AG08396 (cell line): ENCODE measurements at regions not wholly inside any gene's neighbourhood (a gene's known extent, or its start where the extent isn't known, plus 50 kb on each side); places are given as distances from the start of the nearest gene placed in this dataset.

ENCODE experiments used
- DNase-seq: peaks from one replicate; pipeline ENCODE4 v3.0.0; 2012; ENCODE audit warnings: low spot score, mixed read lengths

GRCh38 chr5:57839437-57840079 lies 356.9 kb upstream of the ACTBL2 start:
- no peak for DNase-seq

- DNase-seq, result no peak
Observed at GRCh38 chr5:57839025-57839424, 356.4 kb upstream of the ACTBL2 start.

GRCh38 chr5:57836921-57837320 lies 354.3 kb upstream of the ACTBL2 start:
- DNase-seq, result no peak

GRCh38 chr5:57836331-57836730 lies 353.7 kb upstream of the ACTBL2 start:
- no peak for DNase-seq

- DNase-seq, result no peak
Observed at GRCh38 chr5:57834829-57835608, 352.4 kb upstream of the ACTBL2 start.

GRCh38 chr5:57833489-57833888 lies 350.9 kb upstream of the ACTBL2 start:
- no peak for DNase-seq

- DNase-seq, result no peak
Observed at GRCh38 chr5:57832875-57833274, 350.3 kb upstream of the ACTBL2 start.

- no peak for DNase-seq
Observed at GRCh38 chr5:57831932-57832331, 349.3 kb upstream of the ACTBL2 start.

GRCh38 chr5:57831090-57831489 lies 348.5 kb upstream of the ACTBL2 start:
- DNase-seq, result no peak

GRCh38 chr5:57828221-57828620 lies 345.6 kb upstream of the ACTBL2 start:
- no peak for DNase-seq

GRCh38 chr5:57825031-57825686 lies 342.5 kb upstream of the ACTBL2 start:
- peak; percentile 51 for DNase-seq

- no peak for DNase-seq
Observed at GRCh38 chr5:57824623-57825022, 342.0 kb upstream of the ACTBL2 start.

- DNase-seq, result peak; percentile 27
Observed at GRCh38 chr5:57824047-57824446, 341.4 kb upstream of the ACTBL2 start.

GRCh38 chr5:57822651-57823050 lies 340.0 kb upstream of the ACTBL2 start:
- no peak for DNase-seq

GRCh38 chr5:57818397-57818796 lies 335.8 kb upstream of the ACTBL2 start:
- DNase-seq, result no peak

- no peak for DNase-seq
Observed at GRCh38 chr5:57817924-57818323, 335.3 kb upstream of the ACTBL2 start.

- DNase-seq, result no peak
Observed at GRCh38 chr5:57817001-57817453, 334.4 kb upstream of the ACTBL2 start.

- peak; percentile 75 for DNase-seq
Observed at GRCh38 chr5:57816108-57816507, 333.5 kb upstream of the ACTBL2 start.

- DNase-seq, result no peak
Observed at GRCh38 chr5:57805732-57806131, 323.1 kb upstream of the ACTBL2 start.

- DNase-seq, result no peak
Observed at GRCh38 chr5:57805170-57805569, 322.6 kb upstream of the ACTBL2 start.

- no peak for DNase-seq
Observed at GRCh38 chr5:57804505-57804904, 321.9 kb upstream of the ACTBL2 start.

- peak; percentile 28 for DNase-seq
Observed at GRCh38 chr5:57804007-57804444, 321.4 kb upstream of the ACTBL2 start.

GRCh38 chr5:57802131-57802530 lies 319.5 kb upstream of the ACTBL2 start:
- DNase-seq, result no peak
